Effector memory CD4-positive, alpha-beta T cell (primary cell): ENCODE measurements at regions not wholly inside any gene's neighbourhood (a gene's known extent, or its start where the extent isn't known, plus 50 kb on each side); places are given as distances from the start of the nearest gene placed in this dataset.

Experiments used
- DNase-seq, 3 donors: peaks; one replicate each; pipeline ENCODE4 v3.0.0-alpha.2; 2020
- H3K27ac ChIP-seq: 2 replicates; pipeline ENCODE4 v1.7.0; 2013; ENCODE audit warnings: mild to moderate bottlenecking, low read length, moderate library complexity; ENCODE audit not compliant: insufficient read depth, poor library complexity, severe bottlenecking
- H3K27me3 ChIP-seq: replicated peaks from 2 replicates; pipeline ENCODE4 v1.7.0; 2013; ENCODE audit warnings: mild to moderate bottlenecking, low read length; ENCODE audit not compliant: insufficient read depth, control insufficient read depth, poor library complexity, severe bottlenecking
- H3K36me3 ChIP-seq: 2 replicates; pipeline ENCODE4 v1.7.0; 2013; ENCODE audit warnings: mild to moderate bottlenecking, low read length, moderate library complexity; ENCODE audit not compliant: control insufficient read depth, insufficient read depth
- H3K4me1 ChIP-seq: 2 replicates; pipeline ENCODE4 v1.7.0; 2013; ENCODE audit warnings: low read length, mild to moderate bottlenecking; ENCODE audit not compliant: control insufficient read depth, insufficient read depth, poor library complexity, severe bottlenecking
- H3K4me3 ChIP-seq: 2 replicates; pipeline ENCODE4 v1.7.0; 2013; ENCODE audit warnings: low read length, low read depth, mild to moderate bottlenecking; ENCODE audit not compliant: insufficient read depth, poor library complexity, severe bottlenecking
- H3K9me3 ChIP-seq: 2 replicates; pipeline ENCODE4 v1.7.0; 2013; ENCODE audit warnings: mild to moderate bottlenecking, low read length, moderate library complexity; ENCODE audit not compliant: control insufficient read depth

- Histone ChIP-seq H3K9me3 (no peaks in the 10 kb centered on the region), H3K27ac (no peak overlapping the region), H3K4me3 (no peak overlapping the region), H3K27me3 (no peaks in the 10 kb centered on the region), H3K4me1 (no peaks in the 10 kb centered on the region), H3K36me3 (no peaks in the 10 kb centered on the region)
- no peak for DNase-seq
Observed at GRCh38 chr14:98608071-98609060, 663.6 kb downstream of the BCL11B start.

- Histone ChIP-seq H3K4me3 (no peak overlapping the region), H3K27me3 (no peaks in the 10 kb centered on the region), H3K9me3 (no peaks in the 10 kb centered on the region), H3K4me1 (no peaks in the 10 kb centered on the region), H3K27ac (no peak overlapping the region), H3K36me3 (no peaks in the 10 kb centered on the region)
- DNase-seq: no peak
Observed at GRCh38 chr14:98612434-98613200, 659.4 kb downstream of the BCL11B start.

DNA sequence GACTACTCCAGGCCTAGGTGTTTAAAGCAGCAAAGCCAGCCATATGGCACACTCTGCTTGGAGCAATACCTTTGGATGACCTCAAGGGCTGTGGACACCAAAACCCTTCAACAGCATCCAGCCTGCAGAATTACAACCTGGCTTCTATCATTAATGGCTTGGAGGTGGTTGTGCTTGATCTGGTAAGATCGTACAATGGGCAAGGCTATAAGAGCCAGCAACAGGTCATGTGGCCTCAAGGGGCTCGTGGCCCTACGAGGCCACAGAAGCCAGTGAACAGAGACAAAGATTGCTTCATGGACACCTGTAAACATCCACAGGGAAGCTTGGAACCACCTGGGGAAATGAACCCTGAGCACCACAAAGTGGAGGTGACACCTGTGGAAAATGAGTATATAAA is 657.3 kb downstream of the BCL11B start:
- Histone ChIP-seq H3K4me1 (no peaks in the 10 kb centered on the region), H3K27me3 (no peaks in the 10 kb centered on the region)

GRCh38 chr14:98622208-98623051 is 649.6 kb downstream of the BCL11B start:
- DNase-seq: no peak
- H3K4me3 ChIP-seq: no peak overlapping the region
- no peak overlapping the region for H3K27ac ChIP-seq
- H3K27me3 ChIP-seq: no peaks in the 10 kb centered on the region
- no peaks in the 10 kb centered on the region for H3K4me1 ChIP-seq
- H3K36me3 ChIP-seq: no peaks in the 10 kb centered on the region
- H3K9me3 ChIP-seq: no peaks in the 10 kb centered on the region

More for the DNA sequence above, 657.3 kb downstream of the BCL11B start:
- Histone ChIP-seq H3K36me3 (no peaks in the 10 kb centered on the region), H3K4me3 (no peak overlapping the region), H3K27ac (no peak overlapping the region), H3K9me3 (no peaks in the 10 kb centered on the region)
- no peak for DNase-seq

DNA sequence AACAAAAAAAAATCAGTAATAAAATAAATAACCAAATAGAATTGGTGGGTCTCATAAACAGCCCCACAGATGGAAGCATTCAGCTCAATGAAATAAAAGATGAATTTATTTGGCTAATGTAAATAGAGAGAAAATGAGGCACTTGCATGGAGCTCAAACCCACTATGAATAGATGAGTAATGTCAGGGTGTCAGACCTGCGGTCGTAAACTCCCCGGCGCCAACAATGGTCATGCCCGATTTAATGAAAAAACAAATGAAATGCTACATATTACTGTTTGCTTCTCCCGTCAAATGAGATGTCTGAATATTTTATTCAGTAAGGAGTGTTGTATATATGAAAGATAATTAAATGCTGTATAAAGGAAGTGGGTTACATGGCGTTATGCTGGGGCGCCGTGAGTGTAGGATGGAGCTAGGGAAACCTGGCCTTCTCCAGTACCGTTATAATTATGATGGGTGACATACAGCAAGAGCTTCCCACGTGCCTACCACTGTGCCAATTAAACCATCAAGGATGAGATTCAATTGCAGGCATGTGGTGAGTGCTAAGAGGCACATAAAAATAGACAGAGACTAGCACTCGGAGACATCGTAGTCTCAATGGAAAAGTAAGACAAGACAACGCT is 648.1 kb downstream of the BCL11B start:
- H3K9me3 ChIP-seq: no peaks in the 10 kb centered on the region
- no peak overlapping the region for H3K27ac ChIP-seq
- no peak for DNase-seq
- H3K36me3 ChIP-seq: no peaks in the 10 kb centered on the region
- H3K4me1 ChIP-seq: no peaks in the 10 kb centered on the region
- no peaks in the 10 kb centered on the region for H3K27me3 ChIP-seq
- H3K4me3 ChIP-seq: no peak overlapping the region

DNA sequence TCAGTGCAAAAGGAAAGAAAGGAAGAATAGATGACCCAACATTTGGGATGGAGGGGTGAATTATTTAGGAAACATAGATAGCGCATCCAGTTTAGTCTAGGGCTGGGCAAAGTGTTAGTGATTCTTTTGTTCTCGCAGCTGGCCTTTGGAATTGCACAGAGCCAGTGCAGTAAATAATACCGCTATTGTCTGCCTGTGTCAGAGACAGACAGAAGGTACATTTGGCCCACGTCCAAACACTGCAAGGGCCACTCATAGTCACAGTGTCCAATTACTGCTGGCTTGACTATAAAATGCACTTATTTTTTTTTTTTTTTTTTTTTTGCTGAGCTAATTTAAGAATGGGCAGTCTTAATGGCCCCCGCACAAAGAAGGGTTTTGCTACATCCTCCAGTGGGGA is 638.6 kb downstream of the BCL11B start:
- no peaks in the 10 kb centered on the region for H3K36me3 ChIP-seq
- no peak overlapping the region for H3K27ac ChIP-seq
- H3K9me3 ChIP-seq: no peaks in the 10 kb centered on the region
- H3K27me3 ChIP-seq: no peaks in the 10 kb centered on the region
- no peak overlapping the region for H3K4me3 ChIP-seq
- no peaks in the 10 kb centered on the region for H3K4me1 ChIP-seq
- no peak for DNase-seq

- no peaks in the 10 kb centered on the region for H3K36me3 ChIP-seq
- no peak overlapping the region for H3K4me3 ChIP-seq
- H3K27ac ChIP-seq: no peak overlapping the region
- DNase-seq: no peak
- no peaks in the 10 kb centered on the region for H3K4me1 ChIP-seq
- no peaks in the 10 kb centered on the region for H3K27me3 ChIP-seq
- H3K9me3 ChIP-seq: no peaks in the 10 kb centered on the region
Observed at GRCh38 chr14:98634043-98634820, 637.8 kb downstream of the BCL11B start.

DNA sequence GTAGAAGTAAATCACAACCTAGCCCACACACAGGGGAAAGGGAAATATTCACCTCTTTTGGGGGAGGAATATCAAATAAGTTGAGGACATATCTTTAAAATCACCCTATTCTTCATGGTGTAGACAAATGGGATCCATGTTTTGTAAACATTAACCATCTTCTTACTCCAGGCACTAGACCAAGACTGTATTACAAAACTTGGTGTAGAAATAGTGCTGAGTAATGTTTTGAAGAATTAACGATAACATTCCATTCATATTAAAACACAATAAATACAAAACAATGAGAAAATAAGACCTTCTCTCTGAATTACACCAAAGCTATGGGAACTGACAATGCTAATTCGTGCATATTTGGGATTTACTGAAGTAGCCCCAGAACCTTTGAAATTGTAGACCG is 633.6 kb downstream of the BCL11B start:
- Histone ChIP-seq H3K4me3 (no peak overlapping the region), H3K27me3 (no peaks in the 10 kb centered on the region), H3K4me1 (no peaks in the 10 kb centered on the region), H3K9me3 (no peaks in the 10 kb centered on the region), H3K27ac (no peak overlapping the region), H3K36me3 (no peaks in the 10 kb centered on the region)
- no peak for DNase-seq

GRCh38 chr14:98647754-98648153 is 624.2 kb downstream of the BCL11B start:
- Histone ChIP-seq H3K27me3 (no peaks in the 10 kb centered on the region), H3K4me1 (no peaks in the 10 kb centered on the region), H3K27ac (no peak overlapping the region), H3K4me3 (no peak overlapping the region), H3K9me3 (no peaks in the 10 kb centered on the region), H3K36me3 (no peaks in the 10 kb centered on the region)
- no peak for DNase-seq
